Loucy (cell line): ENCODE measurements at regions not wholly inside any gene's neighbourhood (a gene's known extent, or its start where the extent isn't known, plus 50 kb on each side); places are given as distances from the start of the nearest gene placed in this dataset.
A peak's percentile ranks its signal among the peaks of the same experiment; 100 is the strongest.

Source experiments
- H2AFZ ChIP-seq: fragments of 200-600 bp; sonication (generic); 2 replicates; pipeline ENCODE4 v1.6.0; 2016; ENCODE audit warnings: antibody characterized with exemption, mild to moderate bottlenecking, low read length, moderate library complexity
- H3F3A ChIP-seq: fragments of 200-600 bp; 2 replicates; pipeline ENCODE4 v1.6.0; 2016; ENCODE audit warnings: antibody characterized with exemption, low read depth, mild to moderate bottlenecking
- H3K27me3 ChIP-seq: fragments of 200-600 bp; sonication (generic); 2 replicates; pipeline ENCODE4 v1.6.1; 2014; ENCODE audit warnings: low read length, mild to moderate bottlenecking; ENCODE audit not compliant: insufficient read depth, poor library complexity, severe bottlenecking
- H3K36me3 ChIP-seq: fragments of 200-600 bp; sonication (generic); 2 replicates; pipeline ENCODE4 v1.6.1; 2016; ENCODE audit warnings: low read length; ENCODE audit not compliant: insufficient read depth
- H3K4me1 ChIP-seq: fragments of 200-600 bp; sonication (generic); 2 replicates; pipeline ENCODE4 v1.5.1; 2014; ENCODE audit warnings: low read length, mild to moderate bottlenecking; ENCODE audit not compliant: insufficient read depth, poor library complexity, severe bottlenecking
- H3K4me2 ChIP-seq: fragments of 200-600 bp; sonication (generic); 2 replicates; pipeline ENCODE4 v1.6.0; 2014; ENCODE audit warnings: antibody characterized with exemption, low read length, low read depth, mild to moderate bottlenecking; ENCODE audit not compliant: poor library complexity, severe bottlenecking
- H3K4me3 ChIP-seq: fragments of 200-600 bp; sonication (generic); 2 replicates; pipeline ENCODE4 v1.5.1; 2014; ENCODE audit warnings: low read length, mild to moderate bottlenecking, mixed read lengths; ENCODE audit not compliant: poor library complexity, severe bottlenecking
- H3K79me2 ChIP-seq: fragments of 200-600 bp; sonication (generic); 2 replicates; pipeline ENCODE4 v1.6.1; 2014; ENCODE audit warnings: low read length; ENCODE audit not compliant: insufficient read depth
- H3K9ac ChIP-seq: fragments of 200-600 bp; sonication (generic); 2 replicates; pipeline ENCODE4 v1.6.0; 2014; ENCODE audit warnings: mild to moderate bottlenecking, low read depth, low read length, moderate library complexity; ENCODE audit not compliant: poor library complexity, severe bottlenecking
- H3K9me2 ChIP-seq: fragments of 200-600 bp; sonication (generic); replicated peaks from 2 replicates; pipeline ENCODE4 v1.6.1; 2016; ENCODE audit warnings: low read depth, low read length, mixed read lengths
- H3K9me3 ChIP-seq: fragments of 200-600 bp; sonication (generic); 2 replicates; pipeline ENCODE4 v1.6.1; 2014; ENCODE audit warnings: mild to moderate bottlenecking, antibody characterized with exemption, low read length, low read depth; ENCODE audit not compliant: insufficient read depth
- H4K20me1 ChIP-seq: fragments of 200-600 bp; sonication (generic); 2 replicates; pipeline ENCODE4 v1.6.0; 2014; ENCODE audit warnings: antibody characterized with exemption, low read length, mild to moderate bottlenecking; ENCODE audit not compliant: insufficient read depth, poor library complexity, severe bottlenecking
- CTCF ChIP-seq: fragments of 200-600 bp; sonication (generic); conservative IDR thresholded peaks from 2 replicates; pipeline ENCODE4 v1.5.1; 2014; ENCODE audit warnings: mild to moderate bottlenecking, antibody characterized with exemption, low read length
- EZH2phosphoT487 ChIP-seq: fragments of 200-600 bp; IDR thresholded peaks from 2 replicates; pipeline ENCODE4 v1.6.1; 2018; ENCODE audit warnings: antibody characterized with exemption, mild to moderate bottlenecking, moderate library complexity, borderline replicate concordance

GRCh38 chr16:62194828-62195227 is 158.6 kb upstream of the CDH8 start:
- no peaks in the 10 kb centered on the region for H3K36me3 ChIP-seq
- no peak overlapping the region for H3K9ac ChIP-seq
- no peak overlapping the region for H3K4me3 ChIP-seq
- no peak overlapping the region for H3K4me2 ChIP-seq
- TF ChIP-seq CTCF = peak; percentile 46
- TF ChIP-seq EZH2phosphoT487 = no peak
- H3K9me3 ChIP-seq = no peaks in the 10 kb centered on the region
- H2AFZ ChIP-seq = no peak overlapping the region
- no peaks in the 10 kb centered on the region for H3K79me2 ChIP-seq
- H4K20me1 ChIP-seq = no peaks in the 10 kb centered on the region
- H3K27me3 ChIP-seq = no peaks in the 10 kb centered on the region
- H3F3A ChIP-seq = no peaks in the 10 kb centered on the region
- H3K4me1 ChIP-seq = no peaks in the 10 kb centered on the region
- no peaks in the 10 kb centered on the region for H3K9me2 ChIP-seq

GRCh38 chr16:62190426-62190825 is 154.2 kb upstream of the CDH8 start:
- no peaks in the 10 kb centered on the region for H3K27me3 ChIP-seq
- H3K4me3 ChIP-seq = no peak overlapping the region
- no peaks in the 10 kb centered on the region for H4K20me1 ChIP-seq
- H3K79me2 ChIP-seq = no peaks in the 10 kb centered on the region
- H3K9ac ChIP-seq = no peak overlapping the region
- no peaks in the 10 kb centered on the region for H3F3A ChIP-seq
- TF ChIP-seq CTCF = peak; percentile 64
- no peak for TF ChIP-seq EZH2phosphoT487
- H3K4me2 ChIP-seq = no peak overlapping the region
- no peaks in the 10 kb centered on the region for H3K9me3 ChIP-seq
- H3K36me3 ChIP-seq = no peaks in the 10 kb centered on the region
- H3K4me1 ChIP-seq = no peaks in the 10 kb centered on the region
- no peak overlapping the region for H2AFZ ChIP-seq
- H3K9me2 ChIP-seq = no peaks in the 10 kb centered on the region

- TF ChIP-seq CTCF = no peak
- no peak for TF ChIP-seq EZH2phosphoT487
- Histone ChIP-seq H3K4me1 (no peaks in the 10 kb centered on the region), H3F3A (no peaks in the 10 kb centered on the region), H3K9me2 (no peaks in the 10 kb centered on the region), H3K36me3 (no peaks in the 10 kb centered on the region), H3K4me2 (no peak overlapping the region), H3K4me3 (no peak overlapping the region), H4K20me1 (no peaks in the 10 kb centered on the region), H3K9me3 (no peaks in the 10 kb centered on the region), H2AFZ (no peak overlapping the region), H3K79me2 (no peaks in the 10 kb centered on the region), H3K27me3 (no peaks in the 10 kb centered on the region), H3K9ac (no peak overlapping the region)
These were observed 141.3 kb upstream of the CDH8 start for GRCh38 chr16:62177351-62178203.
